ENCODE measurements at regions not wholly inside any gene's neighbourhood (a gene's known extent, or its start where the extent isn't known, plus 50 kb on each side); places are given as distances from the start of the nearest gene placed in this dataset.

- Histone ChIP-seq H4K12ac (ENCODE audit: low read depth, low read length) (no peak overlapping the region), H2BK5ac (ENCODE audit: low read depth, low read length, poor library complexity) (no peak overlapping the region), H3K9me3 (ENCODE audit: insufficient read depth, low read depth, low read length) (no peaks in the 10 kb centered on the region), H2AK5ac (ENCODE audit: low read length) (no peak overlapping the region), H3K79me2 (ENCODE audit: control insufficient read depth, insufficient read depth, low read length, poor library complexity) (no peaks in the 10 kb centered on the region), H3K18ac (ENCODE audit: low read length) (no peak overlapping the region), H3K23ac (ENCODE audit: low read length) (no peak overlapping the region), H3K4ac (ENCODE audit: low read depth, low read length) (no peak overlapping the region), H4K8ac (ENCODE audit: low read depth, low read length) (no peak overlapping the region), H3K4me1 (ENCODE audit: control insufficient read depth in 1 of 2, insufficient read depth in 2 of 2, low read length in 2 of 2) (peaks cover 0 to 8% of the 10 kb centered on the region in 2 experiments), H3K79me1 (ENCODE audit: low read length) (no peaks in the 10 kb centered on the region), H2AFZ (ENCODE audit: insufficient read depth, low read length, poor library complexity) (no peak overlapping the region), H3K14ac (ENCODE audit: low read length) (no peak overlapping the region), H3K9ac (ENCODE audit: low read length) (no peak overlapping the region), H4K91ac (ENCODE audit: low read depth, low read length) (no peak overlapping the region), H3K27ac (ENCODE audit: low read depth, low read length) (no peak overlapping the region), H3K4me3 (ENCODE audit: low read depth, low read length) (no peak overlapping the region), H3K4me2 (ENCODE audit: low read length) (no peak overlapping the region), H3K27me3 (ENCODE audit: insufficient read depth, low read length) (no peaks in the 10 kb centered on the region), H3K36me3 (ENCODE audit: control insufficient read depth in 1 of 2, insufficient read depth in 2 of 2, low read length in 2 of 2) (no peaks in the 10 kb centered on the region), H2BK12ac (ENCODE audit: low read length) (no peak overlapping the region), H2BK120ac (ENCODE audit: insufficient read depth, low read length, poor library complexity) (no peak overlapping the region)
- no CpG with 5 or more reads among the region's 3 CpGs for WGBS (ENCODE audit: extremely low coverage, insufficient coverage, insufficient read length)
- DNase-seq, result no peak
Observed at GRCh38 chr20:16955971-16956370, 207.8 kb downstream of the OTOR start.

GRCh38 chr20:16965401-16965800 is 217.2 kb downstream of the OTOR start:
- H3K27ac ChIP-seq (ENCODE audit: low read depth, low read length), result no peak overlapping the region
- peaks cover 3% of the 10 kb centered on the region for H3K9me3 ChIP-seq (ENCODE audit: insufficient read depth, low read depth, low read length)
- no peak overlapping the region for H3K23ac ChIP-seq (ENCODE audit: low read length)
- H3K36me3 ChIP-seq (ENCODE audit: control insufficient read depth in 1 of 2, insufficient read depth in 2 of 2, low read length in 2 of 2), result no peaks in the 10 kb centered on the region
- H3K9ac ChIP-seq (ENCODE audit: low read length), result no peak overlapping the region
- H3K4ac ChIP-seq (ENCODE audit: low read depth, low read length), result no peak overlapping the region
- H3K18ac ChIP-seq (ENCODE audit: low read length), result no peak overlapping the region
- WGBS (ENCODE audit: extremely low coverage, insufficient coverage, insufficient read length), result no CpG with 5 or more reads among the region's 2 CpGs
- H2BK120ac ChIP-seq (ENCODE audit: insufficient read depth, low read length, poor library complexity), result no peak overlapping the region
- no peak overlapping the region for H3K4me3 ChIP-seq (ENCODE audit: low read depth, low read length)
- no peaks in the 10 kb centered on the region for H3K4me1 ChIP-seq (ENCODE audit: control insufficient read depth in 1 of 2, insufficient read depth in 2 of 2, low read length in 2 of 2)
- no peak overlapping the region for H4K91ac ChIP-seq (ENCODE audit: low read depth, low read length)
- no peak overlapping the region for H4K12ac ChIP-seq (ENCODE audit: low read depth, low read length)
- no peaks in the 10 kb centered on the region for H3K79me1 ChIP-seq (ENCODE audit: low read length)
- no peaks in the 10 kb centered on the region for H3K27me3 ChIP-seq (ENCODE audit: insufficient read depth, low read length)
- H2BK12ac ChIP-seq (ENCODE audit: low read length), result no peak overlapping the region
- no peak overlapping the region for H3K14ac ChIP-seq (ENCODE audit: low read length)
- H4K8ac ChIP-seq (ENCODE audit: low read depth, low read length), result no peak overlapping the region
- no peak overlapping the region for H3K4me2 ChIP-seq (ENCODE audit: low read length)
- no peak for DNase-seq
- no peak overlapping the region for H2BK5ac ChIP-seq (ENCODE audit: low read depth, low read length, poor library complexity)
- no peak overlapping the region for H2AFZ ChIP-seq (ENCODE audit: insufficient read depth, low read length, poor library complexity)
- H3K79me2 ChIP-seq (ENCODE audit: control insufficient read depth, insufficient read depth, low read length, poor library complexity), result no peaks in the 10 kb centered on the region
- H2AK5ac ChIP-seq (ENCODE audit: low read length), result no peak overlapping the region

- Histone ChIP-seq H2BK120ac (ENCODE audit: insufficient read depth, low read length, poor library complexity) (no peak overlapping the region), H3K36me3 (ENCODE audit: control insufficient read depth in 1 of 2, insufficient read depth in 2 of 2, low read length in 2 of 2) (no peaks in the 10 kb centered on the region), H3K4ac (ENCODE audit: low read depth, low read length) (no peak overlapping the region), H3K79me2 (ENCODE audit: control insufficient read depth, insufficient read depth, low read length, poor library complexity) (no peaks in the 10 kb centered on the region), H4K8ac (ENCODE audit: low read depth, low read length) (no peak overlapping the region), H4K12ac (ENCODE audit: low read depth, low read length) (no peak overlapping the region), H3K4me2 (ENCODE audit: low read length) (no peak overlapping the region), H3K9me3 (ENCODE audit: insufficient read depth, low read depth, low read length) (no peaks in the 10 kb centered on the region), H2BK5ac (ENCODE audit: low read depth, low read length, poor library complexity) (no peak overlapping the region), H3K27ac (ENCODE audit: low read depth, low read length) (no peak overlapping the region), H2AFZ (ENCODE audit: insufficient read depth, low read length, poor library complexity) (no peak overlapping the region), H2BK12ac (ENCODE audit: low read length) (no peak overlapping the region), H3K9ac (ENCODE audit: low read length) (no peak overlapping the region), H3K4me3 (ENCODE audit: low read depth, low read length) (no peak overlapping the region), H4K91ac (ENCODE audit: low read depth, low read length) (no peak overlapping the region), H3K4me1 (ENCODE audit: control insufficient read depth in 1 of 2, insufficient read depth in 2 of 2, low read length in 2 of 2) (no peaks in the 10 kb centered on the region), H3K79me1 (ENCODE audit: low read length) (no peaks in the 10 kb centered on the region), H3K14ac (ENCODE audit: low read length) (no peak overlapping the region), H3K23ac (ENCODE audit: low read length) (no peak overlapping the region), H2AK5ac (ENCODE audit: low read length) (no peak overlapping the region), H3K27me3 (ENCODE audit: insufficient read depth, low read length) (no peaks in the 10 kb centered on the region), H3K18ac (ENCODE audit: low read length) (no peak overlapping the region)
- DNase-seq, result peak; percentile 60 to 91
- WGBS (ENCODE audit: extremely low coverage, insufficient coverage, insufficient read length), result no CpG with 5 or more reads among the region's 3 CpGs
Observed at GRCh38 chr20:16966276-16966880, 218.2 kb downstream of the OTOR start.

- DNase-seq, result peak; percentile 24 to 73
- Histone ChIP-seq H3K9ac (ENCODE audit: low read length) (no peak overlapping the region), H3K4ac (ENCODE audit: low read depth, low read length) (no peak overlapping the region), H4K12ac (ENCODE audit: low read depth, low read length) (no peak overlapping the region), H4K8ac (ENCODE audit: low read depth, low read length) (no peak overlapping the region), H2AK5ac (ENCODE audit: low read length) (no peak overlapping the region), H4K91ac (ENCODE audit: low read depth, low read length) (no peak overlapping the region), H2BK120ac (ENCODE audit: insufficient read depth, low read length, poor library complexity) (no peak overlapping the region), H3K27ac (ENCODE audit: low read depth, low read length) (no peak overlapping the region), H3K4me2 (ENCODE audit: low read length) (no peak overlapping the region), H3K14ac (ENCODE audit: low read length) (no peak overlapping the region), H2BK12ac (ENCODE audit: low read length) (no peak overlapping the region), H3K18ac (ENCODE audit: low read length) (no peak overlapping the region), H3K4me3 (ENCODE audit: low read depth, low read length) (no peak overlapping the region), H3K4me1 (ENCODE audit: control insufficient read depth in 1 of 2, insufficient read depth in 2 of 2, low read length in 2 of 2) (no peaks in the 10 kb centered on the region), H3K79me2 (ENCODE audit: control insufficient read depth, insufficient read depth, low read length, poor library complexity) (no peaks in the 10 kb centered on the region), H3K9me3 (ENCODE audit: insufficient read depth, low read depth, low read length) (no peaks in the 10 kb centered on the region), H3K27me3 (ENCODE audit: insufficient read depth, low read length) (no peaks in the 10 kb centered on the region), H3K79me1 (ENCODE audit: low read length) (no peaks in the 10 kb centered on the region), H2AFZ (ENCODE audit: insufficient read depth, low read length, poor library complexity) (no peak overlapping the region), H3K23ac (ENCODE audit: low read length) (no peak overlapping the region), H2BK5ac (ENCODE audit: low read depth, low read length, poor library complexity) (no peak overlapping the region), H3K36me3 (ENCODE audit: control insufficient read depth in 1 of 2, insufficient read depth in 2 of 2, low read length in 2 of 2) (no peaks in the 10 kb centered on the region)
- no CpG with 5 or more reads among the region's 3 CpGs for WGBS (ENCODE audit: extremely low coverage, insufficient coverage, insufficient read length)
Observed at GRCh38 chr20:16968099-16968498, 219.9 kb downstream of the OTOR start.
